ENCODE measurements at regions not wholly inside any gene's neighbourhood (a gene's known extent, or its start where the extent isn't known, plus 50 kb on each side); places are given as distances from the start of the nearest gene placed in this dataset.

GRCh38 chr18:75612456-75612855 is 185.0 kb upstream of the SMIM21 start:
- 22 to 24% (median 23%) methylated on average over 5 of the region's 5 CpGs for WGBS, 4 donors
- no peak for DNase-seq
- H3K4me3 ChIP-seq, result no peak overlapping the region
- intact Hi-C loops (cut with DNase I), result no loop called here
- no peaks in the 10 kb centered on the region for H3K27me3 ChIP-seq
- H3K9me3 ChIP-seq (replicated peaks in 1 of 3), result no peaks in the 10 kb centered on the region
- no peaks in the 10 kb centered on the region for H3K4me1 ChIP-seq (replicated peaks in 1 of 2)
- TF ChIP-seq CTCF (IDR thresholded peaks at IDR 0.05), result no peak
- no peak overlapping the region for H3K27ac ChIP-seq
- no peaks in the 10 kb centered on the region for H3K36me3 ChIP-seq (replicated peaks in 1 of 2)

- intact Hi-C loops (cut with DNase I), result no loop called here
- 34 to 49% (median 46%) methylated on average over 2 of the region's 2 CpGs for whole genome bisulfite sequencing, 4 donors
Measured at GRCh38 chr18:75607701-75608100, 180.2 kb upstream of the SMIM21 start.

GRCh38 chr18:75592527-75592926 is 165.0 kb upstream of the SMIM21 start:
- no peaks in the 10 kb centered on the region for H3K36me3 ChIP-seq (replicated peaks in 1 of 2)
- H3K4me3 ChIP-seq, result no peak overlapping the region
- no peaks in the 10 kb centered on the region for H3K4me1 ChIP-seq (replicated peaks in 1 of 2)
- peaks cover 0 to 13% (median 0%) of the 10 kb centered on the region in 3 donors for H3K9me3 ChIP-seq (replicated peaks in 1 of 3)
- 78 to 91% (median 83%) methylated on average over 3 of the region's 3 CpGs for WGBS, 4 donors
- no peak for TF ChIP-seq POLR2A (IDR thresholded peaks at IDR 0.05)
- no peak for TF ChIP-seq CTCF (IDR thresholded peaks at IDR 0.05)
- H3K27ac ChIP-seq, result no peak overlapping the region
- intact Hi-C loops (cut with DNase I), result no loop called here
- DNase-seq, result no peak
- H3K27me3 ChIP-seq, result no peaks in the 10 kb centered on the region

More at GRCh38 chr18:75607701-75608100, 180.2 kb upstream of the SMIM21 start:
- Histone ChIP-seq H3K27ac (no peak overlapping the region), H3K4me1 (replicated peaks in 1 of 2) (no peaks in the 10 kb centered on the region), H3K4me3 (no peak overlapping the region), H3K36me3 (replicated peaks in 1 of 2) (no peaks in the 10 kb centered on the region), H3K9me3 (replicated peaks in 1 of 3) (no peaks in the 10 kb centered on the region), H3K27me3 (no peaks in the 10 kb centered on the region)
- TF ChIP-seq CTCF (IDR thresholded peaks at IDR 0.05), result no peak
- TF ChIP-seq POLR2A (IDR thresholded peaks at IDR 0.05), result no peak
- DNase-seq, result no peak

- no peak for DNase-seq
- peaks cover 0 to 13% (median 0%) of the 10 kb centered on the region in 3 donors for H3K9me3 ChIP-seq (replicated peaks in 1 of 3)
- H3K27me3 ChIP-seq, result no peaks in the 10 kb centered on the region
- intact Hi-C loops (cut with DNase I), result no loop called here
- WGBS, 4 donors, result 88 to 90% (median 89%) methylated on average over 16 of the region's 16 CpGs
- TF ChIP-seq CTCF (IDR thresholded peaks at IDR 0.05) (no peak), POLR2A (IDR thresholded peaks at IDR 0.05) (no peak)
- H3K27ac ChIP-seq, result no peak overlapping the region
- no peaks in the 10 kb centered on the region for H3K36me3 ChIP-seq (replicated peaks in 1 of 2)
- H3K4me1 ChIP-seq (replicated peaks in 1 of 2), result no peaks in the 10 kb centered on the region
- H3K4me3 ChIP-seq, result no peak overlapping the region
Measured at GRCh38 chr18:75588412-75588811, 160.9 kb upstream of the SMIM21 start.

Measured in adrenal gland (tissue), 9 donors.